ENCODE measurements at regions not wholly inside any gene's neighbourhood (a gene's known extent, or its start where the extent isn't known, plus 50 kb on each side); places are given as distances from the start of the nearest gene placed in this dataset.

GRCh38 chr14:86933958-86934595 is 1058.9 kb downstream of the GALC start:
- TF ChIP-seq SIN3A (IDR thresholded peaks at IDR 0.05; ENCODE audit: borderline replicate concordance, insufficient read depth, low read length) (no peak), TAF1 (IDR thresholded peaks at IDR 0.05; ENCODE audit: borderline replicate concordance, insufficient read depth, low read length) (no peak), POLR2AphosphoS5 (IDR thresholded peaks at IDR 0.05; ENCODE audit: low read depth, low read length) (no peak), REST (IDR thresholded peaks at IDR 0.05; ENCODE audit: insufficient read depth in 1 of 2, low read depth in 2 of 2, low read length in 2 of 2) (no peak), FOXP2 (optimal IDR thresholded peaks at IDR 0.05; ENCODE audit: borderline replicate concordance, extremely low read depth, extremely low read length, insufficient read depth) (no peak)

Data from PFSK-1 (cell line).